ENCODE measurements at regions not wholly inside any gene's neighbourhood (a gene's known extent, or its start where the extent isn't known, plus 50 kb on each side); places are given as distances from the start of the nearest gene placed in this dataset.

GRCh38 chr2:52884761-52885352, 882.7 kb upstream of the CHAC2 start:
- TF ChIP-seq TAF1 (IDR thresholded peaks at IDR 0.05; ENCODE audit: borderline replicate concordance, insufficient read depth, low read length) (no peak), REST (IDR thresholded peaks at IDR 0.05; ENCODE audit: insufficient read depth in 1 of 2, low read depth in 2 of 2, low read length in 2 of 2) (no peak), FOXP2 (optimal IDR thresholded peaks at IDR 0.05; ENCODE audit: borderline replicate concordance, extremely low read depth, extremely low read length, insufficient read depth) (no peak), SIN3A (IDR thresholded peaks at IDR 0.05; ENCODE audit: borderline replicate concordance, insufficient read depth, low read length) (no peak), POLR2AphosphoS5 (IDR thresholded peaks at IDR 0.05; ENCODE audit: low read depth, low read length) (no peak)

DNA sequence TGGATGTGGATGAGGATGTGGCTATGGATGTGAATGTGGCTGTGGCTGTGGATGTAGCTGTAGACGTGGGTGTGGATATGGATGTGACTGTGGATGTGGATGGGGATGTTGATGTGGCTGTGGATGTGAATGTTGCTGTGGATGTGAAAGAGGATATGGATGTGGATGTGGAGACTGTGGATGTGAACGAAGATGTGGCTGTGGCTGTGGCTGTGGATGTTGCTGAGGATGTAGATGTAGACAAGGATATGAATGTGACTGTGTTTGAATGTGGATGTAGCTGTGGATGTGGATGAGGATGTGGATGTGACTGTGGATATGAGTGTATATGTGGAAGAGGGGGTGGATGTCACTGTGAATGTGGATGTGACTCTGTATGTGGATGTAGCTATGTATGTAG, 884.6 kb upstream of the CHAC2 start:
- TF ChIP-seq REST (IDR thresholded peaks at IDR 0.05; ENCODE audit: insufficient read depth in 1 of 2, low read depth in 2 of 2, low read length in 2 of 2) (no peak), POLR2AphosphoS5 (IDR thresholded peaks at IDR 0.05; ENCODE audit: low read depth, low read length) (no peak)

GRCh38 chr2:52881606-52882005, 886.0 kb upstream of the CHAC2 start:
- no peak for TF ChIP-seq REST (IDR thresholded peaks at IDR 0.05; ENCODE audit: insufficient read depth in 1 of 2, low read depth in 2 of 2, low read length in 2 of 2)
- no peak for TF ChIP-seq POLR2AphosphoS5 (IDR thresholded peaks at IDR 0.05; ENCODE audit: low read depth, low read length)
- no peak for TF ChIP-seq SIN3A (IDR thresholded peaks at IDR 0.05; ENCODE audit: borderline replicate concordance, insufficient read depth, low read length)

- TF ChIP-seq REST (IDR thresholded peaks at IDR 0.05; ENCODE audit: insufficient read depth in 1 of 2, low read depth in 2 of 2, low read length in 2 of 2) (no peak), SIN3A (IDR thresholded peaks at IDR 0.05; ENCODE audit: borderline replicate concordance, insufficient read depth, low read length) (no peak), POLR2AphosphoS5 (IDR thresholded peaks at IDR 0.05; ENCODE audit: low read depth, low read length) (no peak), TAF1 (IDR thresholded peaks at IDR 0.05; ENCODE audit: borderline replicate concordance, insufficient read depth, low read length) (no peak), FOXP2 (optimal IDR thresholded peaks at IDR 0.05; ENCODE audit: borderline replicate concordance, extremely low read depth, extremely low read length, insufficient read depth) (no peak)
Measured at GRCh38 chr2:52880872-52881271, 886.7 kb upstream of the CHAC2 start.

DNA sequence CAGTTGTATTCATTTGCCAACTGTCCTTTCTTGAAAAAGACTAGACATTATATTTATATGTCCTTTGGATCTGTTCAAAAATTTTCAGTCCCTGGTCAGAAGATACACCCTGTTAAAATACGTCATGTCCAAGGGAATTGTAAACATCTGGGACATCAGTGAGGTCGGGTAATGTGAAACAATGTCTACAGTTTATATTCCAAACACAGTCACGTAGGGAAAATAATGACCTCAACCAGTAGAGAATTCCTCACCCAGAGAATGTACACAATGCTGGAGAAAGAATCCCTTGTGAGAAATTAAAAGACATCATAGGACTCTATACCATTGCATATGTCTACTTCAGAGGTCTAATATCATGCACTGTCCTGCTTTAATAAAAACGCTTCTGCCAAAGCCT, 888.0 kb upstream of the CHAC2 start:
- no peak for TF ChIP-seq REST (IDR thresholded peaks at IDR 0.05; ENCODE audit: insufficient read depth in 1 of 2, low read depth in 2 of 2, low read length in 2 of 2)
- no peak for TF ChIP-seq SIN3A (IDR thresholded peaks at IDR 0.05; ENCODE audit: borderline replicate concordance, insufficient read depth, low read length)
- no peak for TF ChIP-seq FOXP2 (optimal IDR thresholded peaks at IDR 0.05; ENCODE audit: borderline replicate concordance, extremely low read depth, extremely low read length, insufficient read depth)
- no peak for TF ChIP-seq POLR2AphosphoS5 (IDR thresholded peaks at IDR 0.05; ENCODE audit: low read depth, low read length)
- TF ChIP-seq TAF1 (IDR thresholded peaks at IDR 0.05; ENCODE audit: borderline replicate concordance, insufficient read depth, low read length) = no peak

Measured in PFSK-1 (cell line).